Neural cell (in vitro differentiated cells): ENCODE measurements at regions not wholly inside any gene's neighbourhood (a gene's known extent, or its start where the extent isn't known, plus 50 kb on each side); places are given as distances from the start of the nearest gene placed in this dataset.

Experiments
- EZH2 ChIP-seq: fragments of 200-600, 300-800 bp; shearing (Covaris generic), sonication (generic); IDR thresholded peaks from 2 replicates; pipeline ENCODE4 v1.6.1; 2014; ENCODE audit warnings: antibody characterized with exemption, low read length, borderline replicate concordance, mild to moderate bottlenecking; ENCODE audit not compliant: insufficient read depth, poor library complexity, severe bottlenecking
- POLR2AphosphoS5 ChIP-seq: IDR thresholded peaks from 2 replicates; pipeline ENCODE4 v1.6.1; 2012
- RAD21 ChIP-seq: fragments of 450-650 bp; conservative IDR thresholded peaks from 2 replicates; pipeline ENCODE4 v1.6.1; 2014; ENCODE audit warnings: antibody characterized with exemption, mild to moderate bottlenecking, moderate library complexity
- SMC3 ChIP-seq: fragments of 450-650 bp; conservative IDR thresholded peaks from 2 replicates; pipeline ENCODE4 v1.6.1; 2014; ENCODE audit warnings: antibody characterized with exemption, mild to moderate bottlenecking, moderate library complexity; ENCODE audit not compliant: poor library complexity
- TF ChIP-seq, protein P1 (sequence below): fragments of 450-650 bp; IDR thresholded peaks from 2 replicates; pipeline ENCODE4 v1.5.1; 2014; ENCODE audit warnings: antibody characterized with exemption, mild to moderate bottlenecking, moderate library complexity; ENCODE audit not compliant: poor library complexity, severe bottlenecking

GRCh38 chr13:60794751-60795150 lies 397.7 kb downstream of the TDRD3 start:
- TF ChIP-seq, protein P1, sequence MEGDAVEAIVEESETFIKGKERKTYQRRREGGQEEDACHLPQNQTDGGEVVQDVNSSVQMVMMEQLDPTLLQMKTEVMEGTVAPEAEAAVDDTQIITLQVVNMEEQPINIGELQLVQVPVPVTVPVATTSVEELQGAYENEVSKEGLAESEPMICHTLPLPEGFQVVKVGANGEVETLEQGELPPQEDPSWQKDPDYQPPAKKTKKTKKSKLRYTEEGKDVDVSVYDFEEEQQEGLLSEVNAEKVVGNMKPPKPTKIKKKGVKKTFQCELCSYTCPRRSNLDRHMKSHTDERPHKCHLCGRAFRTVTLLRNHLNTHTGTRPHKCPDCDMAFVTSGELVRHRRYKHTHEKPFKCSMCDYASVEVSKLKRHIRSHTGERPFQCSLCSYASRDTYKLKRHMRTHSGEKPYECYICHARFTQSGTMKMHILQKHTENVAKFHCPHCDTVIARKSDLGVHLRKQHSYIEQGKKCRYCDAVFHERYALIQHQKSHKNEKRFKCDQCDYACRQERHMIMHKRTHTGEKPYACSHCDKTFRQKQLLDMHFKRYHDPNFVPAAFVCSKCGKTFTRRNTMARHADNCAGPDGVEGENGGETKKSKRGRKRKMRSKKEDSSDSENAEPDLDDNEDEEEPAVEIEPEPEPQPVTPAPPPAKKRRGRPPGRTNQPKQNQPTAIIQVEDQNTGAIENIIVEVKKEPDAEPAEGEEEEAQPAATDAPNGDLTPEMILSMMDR = no peak
- TF ChIP-seq EZH2 = no peak
- no peak for TF ChIP-seq POLR2AphosphoS5
- peak; percentile 22 for TF ChIP-seq RAD21
- TF ChIP-seq SMC3 = peak; percentile 16
